ENCODE measurements at regions not wholly inside any gene's neighbourhood (a gene's known extent, or its start where the extent isn't known, plus 50 kb on each side); places are given as distances from the start of the nearest gene placed in this dataset.

DNA sequence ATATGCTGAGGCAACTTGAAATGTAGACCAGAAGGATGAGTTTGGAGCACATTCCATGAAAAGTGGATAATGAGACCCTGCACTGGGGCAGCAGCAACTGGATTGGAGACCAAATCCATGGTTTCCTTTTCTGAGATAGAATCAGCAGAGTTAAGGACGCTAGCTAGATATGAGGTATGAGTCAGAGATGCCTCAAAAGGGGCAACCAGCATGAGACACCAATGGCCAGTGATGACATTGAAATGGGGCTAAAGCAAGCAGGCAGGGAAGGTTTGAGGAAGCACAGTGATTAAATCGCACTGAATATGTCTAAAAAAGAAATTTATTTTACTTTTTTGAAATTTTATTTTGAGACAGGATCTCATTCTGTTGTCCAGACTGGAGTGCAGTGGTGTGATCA is 802.4 kb downstream of the TFAP2A start:
- 76% methylated on average over 2 of the region's 2 CpGs for WGBS
- Histone ChIP-seq H3K4me3 (ENCODE audit: low read depth, low read length) (no peak overlapping the region), H3K36me3 (ENCODE audit: insufficient read depth) (no peaks in the 10 kb centered on the region), H3K27ac (ENCODE audit: low read depth) (no peak overlapping the region), H3K4me1 (ENCODE audit: insufficient read depth) (no peaks in the 10 kb centered on the region)
- DNase-seq (ENCODE audit: extremely low spot score), result no peak

DNA sequence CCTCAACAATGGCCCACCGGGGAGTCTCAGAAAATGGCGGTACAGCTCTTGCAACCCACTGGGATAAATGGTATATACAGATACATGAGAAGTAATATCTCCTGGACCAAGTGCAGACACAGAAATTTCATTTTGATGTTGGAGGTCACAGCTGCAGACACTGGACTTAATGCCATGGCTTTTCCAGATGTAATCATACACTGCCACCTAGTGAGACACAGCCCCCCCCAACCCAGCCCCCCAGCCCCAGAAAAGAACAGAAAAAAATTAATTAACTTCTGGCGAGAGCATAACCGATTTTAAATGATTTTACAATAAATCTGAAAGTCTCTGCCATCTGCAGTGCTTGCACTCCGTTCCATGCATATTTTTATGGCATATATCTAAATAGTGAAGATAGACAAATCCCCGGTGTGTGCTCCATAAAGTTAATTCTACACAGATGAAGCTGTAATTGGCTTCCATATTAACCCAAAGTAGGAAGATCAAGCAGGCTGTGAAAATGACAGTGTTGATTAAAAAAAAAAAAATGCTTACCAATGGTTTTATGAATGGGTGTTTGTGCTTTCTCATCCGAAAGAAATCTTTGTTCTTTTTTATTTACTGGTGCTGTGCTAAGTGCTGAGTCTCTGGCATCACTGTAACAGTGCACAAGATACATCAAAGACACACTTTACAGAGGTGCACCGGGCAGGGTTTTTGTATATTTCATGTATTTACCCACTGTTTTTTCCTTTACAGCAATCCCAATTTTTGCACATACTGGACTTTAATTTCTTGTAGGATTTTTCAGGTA is 804.1 kb downstream of the TFAP2A start:
- 38% methylated on average over 8 of the region's 8 CpGs for WGBS
- DNase-seq (ENCODE audit: extremely low spot score), result no peak
- Histone ChIP-seq H3K4me1 (ENCODE audit: insufficient read depth) (no peaks in the 10 kb centered on the region), H3K27ac (ENCODE audit: low read depth) (no peak overlapping the region), H3K4me3 (ENCODE audit: low read depth, low read length) (no peak overlapping the region), H3K36me3 (ENCODE audit: insufficient read depth) (no peaks in the 10 kb centered on the region)

DNA sequence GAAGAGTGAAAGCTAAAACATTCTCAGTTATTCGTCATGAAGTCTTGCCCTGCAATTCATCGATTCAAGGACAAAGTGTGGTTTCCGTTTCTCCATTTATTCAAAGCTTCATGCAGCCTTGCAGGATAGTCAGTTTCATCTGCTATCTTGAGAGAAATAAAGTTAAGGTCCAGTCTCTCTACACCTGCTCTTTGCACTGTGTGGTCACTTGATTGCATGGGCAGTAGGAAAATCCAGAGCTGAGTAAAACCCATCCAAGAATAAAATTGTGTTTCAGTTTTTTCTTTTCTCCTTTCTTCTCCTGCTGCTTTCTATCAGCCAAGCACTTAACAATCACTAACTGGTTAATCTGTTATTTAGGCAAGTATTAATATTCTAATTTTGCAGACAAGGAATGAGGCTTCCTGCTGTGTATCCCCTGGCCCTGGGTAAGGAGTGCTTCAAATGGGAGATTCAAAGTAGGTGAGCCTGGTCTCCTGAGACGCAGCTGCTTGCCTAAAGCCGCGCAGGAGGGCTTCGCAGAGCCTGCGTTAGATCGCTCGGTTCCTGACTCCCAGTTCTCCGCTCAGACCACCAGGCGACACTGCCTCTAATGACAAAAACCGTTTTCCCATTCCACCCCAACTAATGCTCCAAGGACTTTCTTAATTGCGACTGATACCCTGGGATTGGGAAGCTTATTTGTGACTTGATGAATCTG is 808.3 kb downstream of the TFAP2A start:
- Histone ChIP-seq H3K4me3 (ENCODE audit: low read depth, low read length) (no peak overlapping the region), H3K27ac (ENCODE audit: low read depth) (no peak overlapping the region), H3K4me1 (ENCODE audit: insufficient read depth) (no peaks in the 10 kb centered on the region), H3K36me3 (ENCODE audit: insufficient read depth) (no peaks in the 10 kb centered on the region)
- WGBS, result 45% methylated on average over 14 of the region's 14 CpGs
- no peak for DNase-seq (ENCODE audit: extremely low spot score)

DNA sequence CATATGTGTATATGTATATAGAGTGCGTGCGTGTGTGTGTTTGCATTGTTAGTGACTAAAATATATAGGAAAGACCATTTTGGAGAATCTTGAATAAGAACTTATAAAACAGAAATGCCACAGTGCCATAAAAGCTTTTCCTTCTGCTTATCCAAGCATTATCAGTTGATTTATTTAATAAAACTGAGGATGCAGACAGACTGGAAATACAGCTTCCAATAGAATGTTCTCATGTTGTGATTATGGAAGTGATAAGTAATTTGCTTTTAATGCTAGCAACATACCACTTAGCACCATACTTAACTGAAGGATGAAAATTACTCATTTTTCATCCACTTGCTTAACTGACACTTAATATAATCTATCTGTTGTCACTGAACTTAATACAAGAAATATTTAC is 820.1 kb downstream of the TFAP2A start:
- Histone ChIP-seq H3K36me3 (ENCODE audit: insufficient read depth) (no peaks in the 10 kb centered on the region), H3K4me1 (ENCODE audit: insufficient read depth) (no peaks in the 10 kb centered on the region), H3K27ac (ENCODE audit: low read depth) (no peak overlapping the region), H3K4me3 (ENCODE audit: low read depth, low read length) (no peak overlapping the region)
- no peak for DNase-seq (ENCODE audit: extremely low spot score)
- WGBS, result 73% methylated on average over 2 of the region's 2 CpGs

DNA sequence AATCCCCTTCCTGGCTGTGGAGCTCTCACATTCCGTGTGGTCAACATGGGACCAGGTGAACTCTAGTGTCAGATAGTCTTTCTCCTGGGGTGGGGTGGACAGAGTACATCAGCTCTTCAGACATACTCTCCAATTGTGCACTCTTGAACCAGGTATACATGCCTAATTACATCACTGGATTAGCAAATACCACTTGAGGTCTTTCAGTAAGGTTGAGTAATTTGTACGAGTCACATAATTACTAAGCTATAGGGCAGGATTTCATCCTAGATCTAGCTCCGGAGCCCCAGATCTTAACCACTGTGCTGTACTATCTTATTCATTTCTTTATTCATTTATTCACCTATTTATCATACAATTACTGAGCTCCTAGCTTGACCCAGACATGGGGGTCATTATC is 821.3 kb downstream of the TFAP2A start:
- no peak overlapping the region for H3K27ac ChIP-seq (ENCODE audit: low read depth)
- WGBS, result 75% methylated on average over 3 of the region's 3 CpGs

DNA sequence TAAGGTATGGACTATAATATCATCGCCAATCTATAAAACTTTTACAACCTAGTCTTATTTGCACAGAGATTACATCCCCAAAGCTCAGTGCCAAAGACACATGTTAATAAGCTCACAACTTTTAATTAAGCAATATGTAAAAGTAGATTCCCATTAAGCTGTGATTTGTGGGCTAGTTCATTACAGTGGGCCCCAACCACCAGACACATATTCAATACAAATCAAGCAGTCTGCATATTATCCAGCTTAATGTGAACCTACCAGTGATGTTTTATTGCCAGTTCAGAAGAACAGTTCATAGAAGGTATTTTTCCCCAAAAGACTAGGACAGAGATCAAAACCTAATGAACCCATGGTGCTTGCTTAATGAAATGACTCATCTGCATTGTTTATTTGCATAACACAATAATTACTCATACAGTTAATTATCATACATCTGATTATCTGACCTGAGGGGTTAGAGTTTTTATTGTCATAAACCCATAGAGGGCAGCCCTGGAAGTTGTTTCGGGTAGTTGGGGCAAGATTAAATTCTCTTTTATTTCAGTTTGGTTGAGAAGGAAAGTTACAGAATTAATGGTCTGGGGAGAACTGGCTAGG is 831.0 kb downstream of the TFAP2A start:
- Histone ChIP-seq H3K4me1 (ENCODE audit: insufficient read depth) (no peaks in the 10 kb centered on the region), H3K36me3 (ENCODE audit: insufficient read depth) (no peaks in the 10 kb centered on the region), H3K27ac (ENCODE audit: low read depth) (no peak overlapping the region), H3K4me3 (ENCODE audit: low read depth, low read length) (no peak overlapping the region)
- DNase-seq (ENCODE audit: extremely low spot score), result no peak
- 81% methylated on average over 2 of the region's 2 CpGs for WGBS

More for the DNA sequence above, 821.3 kb downstream of the TFAP2A start:
- Histone ChIP-seq H3K4me1 (ENCODE audit: insufficient read depth) (no peaks in the 10 kb centered on the region), H3K4me3 (ENCODE audit: low read depth, low read length) (no peak overlapping the region), H3K36me3 (ENCODE audit: insufficient read depth) (no peaks in the 10 kb centered on the region)
- DNase-seq (ENCODE audit: extremely low spot score), result no peak

DNA sequence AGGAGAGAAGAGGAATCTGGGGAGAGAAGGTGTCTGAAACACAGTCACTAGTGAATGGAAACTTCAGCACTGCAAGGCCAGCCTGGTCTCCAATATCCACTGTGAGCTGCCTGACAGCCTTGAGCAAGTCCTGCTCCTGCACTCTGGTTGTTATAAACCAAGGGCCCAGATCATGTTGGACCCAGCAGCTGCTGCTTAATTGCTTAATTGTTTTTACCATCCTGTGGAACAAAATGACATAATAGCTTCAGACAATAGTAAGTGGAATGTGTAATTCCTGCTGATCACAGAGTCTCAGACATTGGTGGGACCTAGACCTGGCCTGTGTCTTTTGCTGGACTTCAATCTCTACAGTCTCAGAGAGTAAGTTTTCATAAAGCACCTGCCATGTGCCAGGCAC is 833.7 kb downstream of the TFAP2A start:
- H3K4me3 ChIP-seq (ENCODE audit: low read depth, low read length), result no peak overlapping the region
- DNase-seq (ENCODE audit: extremely low spot score), result no peak
- H3K36me3 ChIP-seq (ENCODE audit: insufficient read depth), result no peaks in the 10 kb centered on the region
- no peaks in the 10 kb centered on the region for H3K4me1 ChIP-seq (ENCODE audit: insufficient read depth)
- H3K27ac ChIP-seq (ENCODE audit: low read depth), result no peak overlapping the region

DNA sequence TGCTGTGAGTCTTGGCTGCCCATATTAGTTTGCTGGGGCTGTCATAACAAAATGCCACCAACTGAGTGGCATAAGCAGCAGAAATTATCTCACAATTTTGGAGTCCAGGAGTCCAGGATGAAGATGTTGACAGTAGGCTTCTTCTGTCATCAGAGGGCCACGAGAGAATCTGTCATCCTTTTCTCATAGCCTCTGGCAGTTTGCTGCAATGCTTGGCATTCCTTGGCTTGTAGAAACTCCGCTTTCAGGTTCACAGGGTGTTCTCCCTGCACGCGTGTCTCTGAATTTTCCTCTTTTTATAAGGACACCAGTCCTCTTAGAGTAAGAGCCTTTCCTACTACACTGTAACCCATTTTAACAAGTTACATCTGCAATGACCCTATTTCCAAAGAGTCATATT is 838.4 kb downstream of the TFAP2A start:
- H3K4me1 ChIP-seq (ENCODE audit: insufficient read depth), result no peaks in the 10 kb centered on the region
- H3K36me3 ChIP-seq (ENCODE audit: insufficient read depth), result no peaks in the 10 kb centered on the region
- WGBS, result 76% methylated on average over 4 of the region's 4 CpGs

DNA sequence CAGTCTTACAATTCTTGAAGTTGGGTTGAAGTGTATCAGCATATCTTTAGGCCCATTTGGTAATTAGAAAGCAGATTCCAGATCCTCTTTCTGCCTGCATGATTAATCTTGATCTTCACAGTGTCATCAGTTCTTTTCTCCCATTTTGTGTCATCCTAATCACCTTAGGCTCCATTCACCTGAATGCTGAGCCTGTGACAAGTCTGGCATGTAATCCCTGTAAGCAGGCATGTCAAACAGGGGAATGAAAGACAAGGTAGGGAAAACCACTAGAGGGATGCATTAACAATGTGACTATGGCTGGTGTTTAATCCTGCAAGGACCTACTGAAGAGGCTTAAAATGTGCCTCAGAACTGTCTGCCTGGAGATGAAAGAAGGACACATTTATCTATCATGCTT is 848.8 kb downstream of the TFAP2A start:
- Histone ChIP-seq H3K4me1 (ENCODE audit: insufficient read depth) (no peaks in the 10 kb centered on the region), H3K27ac (ENCODE audit: low read depth) (no peak overlapping the region), H3K36me3 (ENCODE audit: insufficient read depth) (no peaks in the 10 kb centered on the region), H3K4me3 (ENCODE audit: low read depth, low read length) (no peak overlapping the region)
- no peak for DNase-seq (ENCODE audit: extremely low spot score)

More for the DNA sequence above, 838.4 kb downstream of the TFAP2A start:
- Histone ChIP-seq H3K4me3 (ENCODE audit: low read depth, low read length) (no peak overlapping the region), H3K27ac (ENCODE audit: low read depth) (no peak overlapping the region)
- DNase-seq (ENCODE audit: extremely low spot score), result no peak

DNA sequence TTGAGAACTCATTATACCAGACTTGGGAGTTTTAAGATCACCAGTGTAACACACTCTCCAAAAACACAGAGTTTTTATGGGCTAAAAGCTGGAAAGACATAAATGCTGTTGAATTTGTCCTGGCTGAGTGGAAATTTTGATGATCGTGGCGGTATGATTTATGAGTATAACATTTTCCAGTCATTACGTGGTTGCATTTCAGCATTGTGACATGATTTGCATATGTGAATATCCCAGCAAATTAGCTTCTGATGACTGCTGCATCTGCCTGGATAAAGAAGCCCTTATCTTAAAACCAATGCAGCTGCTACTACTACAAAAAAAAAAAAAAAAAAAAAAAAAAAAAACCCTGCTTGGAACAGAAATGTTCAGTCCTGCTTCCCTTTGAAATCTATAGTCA is 850.9 kb downstream of the TFAP2A start:
- Histone ChIP-seq H3K36me3 (ENCODE audit: insufficient read depth) (no peaks in the 10 kb centered on the region), H3K4me3 (ENCODE audit: low read depth, low read length) (no peak overlapping the region), H3K4me1 (ENCODE audit: insufficient read depth) (no peaks in the 10 kb centered on the region), H3K27ac (ENCODE audit: low read depth) (no peak overlapping the region)
- DNase-seq (ENCODE audit: extremely low spot score), result no peak
- WGBS, result 37% methylated on average over 3 of the region's 3 CpGs

DNA sequence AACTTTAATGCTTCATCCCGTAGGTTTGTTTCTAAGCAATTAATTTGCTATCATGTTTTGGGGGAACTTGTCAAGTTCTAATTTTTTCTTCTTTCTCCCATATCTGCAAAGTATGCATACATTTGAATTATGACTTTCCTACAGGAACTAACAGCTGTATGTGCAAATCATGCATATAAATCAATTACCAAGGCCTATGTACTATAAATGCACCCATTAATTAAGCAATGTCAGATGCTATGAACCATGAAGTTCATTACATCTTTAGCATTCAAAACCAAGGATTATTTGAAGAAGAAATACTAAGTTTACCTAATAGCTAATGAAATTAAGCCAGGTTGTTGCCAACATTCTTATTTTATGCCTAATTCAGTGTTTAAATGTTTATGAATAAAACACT is 851.3 kb downstream of the TFAP2A start:
- Histone ChIP-seq H3K36me3 (ENCODE audit: insufficient read depth) (no peaks in the 10 kb centered on the region), H3K4me3 (ENCODE audit: low read depth, low read length) (no peak overlapping the region), H3K4me1 (ENCODE audit: insufficient read depth) (no peaks in the 10 kb centered on the region), H3K27ac (ENCODE audit: low read depth) (no peak overlapping the region)
- WGBS, result 86% methylated on average over 1 of the region's 1 CpG
- no peak for DNase-seq (ENCODE audit: extremely low spot score)

DNA sequence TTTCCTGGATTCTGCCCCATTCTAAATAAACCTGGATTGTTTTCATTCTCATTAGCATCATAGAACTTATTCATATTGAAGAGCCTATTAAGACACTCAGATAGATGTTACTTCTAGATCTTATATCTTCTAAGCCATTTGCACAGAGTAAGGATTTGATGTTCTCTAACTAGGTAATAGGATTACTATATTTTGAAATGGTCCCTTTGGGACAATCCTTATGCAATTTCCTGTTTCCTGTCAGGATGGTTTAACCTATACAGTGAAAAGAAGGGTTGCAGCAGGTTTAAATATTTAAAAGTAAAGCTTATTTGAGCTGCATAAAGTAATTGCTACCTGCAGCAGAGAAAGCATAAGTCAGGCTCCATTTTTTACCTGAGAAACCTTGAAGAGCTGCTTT is 860.1 kb downstream of the TFAP2A start:
- no peak overlapping the region for H3K27ac ChIP-seq (ENCODE audit: low read depth)
- DNase-seq (ENCODE audit: extremely low spot score), result no peak
- no peaks in the 10 kb centered on the region for H3K36me3 ChIP-seq (ENCODE audit: insufficient read depth)
- no peaks in the 10 kb centered on the region for H3K4me1 ChIP-seq (ENCODE audit: insufficient read depth)
- H3K4me3 ChIP-seq (ENCODE audit: low read depth, low read length), result no peak overlapping the region

DNA sequence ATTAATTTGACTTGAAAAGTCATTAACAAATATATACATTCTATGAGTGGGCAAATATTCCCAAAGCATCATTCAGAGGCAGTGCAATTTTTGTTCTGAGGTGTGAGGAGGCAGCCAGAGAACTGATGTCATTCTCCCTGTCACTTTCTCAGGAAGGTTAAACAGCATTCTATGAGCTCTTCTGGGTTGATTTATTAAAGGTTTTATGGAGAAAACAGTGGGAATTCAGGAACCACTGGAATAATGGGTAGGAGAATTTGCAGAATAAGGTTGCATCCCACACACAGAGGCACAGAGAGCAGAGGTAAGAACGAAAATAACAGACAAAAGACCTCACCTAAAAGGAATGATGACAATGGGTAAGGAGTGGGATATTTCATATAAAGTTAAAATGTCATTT is 860.6 kb downstream of the TFAP2A start:
- DNase-seq (ENCODE audit: extremely low spot score), result no peak
- WGBS, result 31% methylated on average over 1 of the region's 1 CpG
- Histone ChIP-seq H3K4me1 (ENCODE audit: insufficient read depth) (no peaks in the 10 kb centered on the region), H3K4me3 (ENCODE audit: low read depth, low read length) (no peak overlapping the region), H3K27ac (ENCODE audit: low read depth) (no peak overlapping the region), H3K36me3 (ENCODE audit: insufficient read depth) (no peaks in the 10 kb centered on the region)

DNA sequence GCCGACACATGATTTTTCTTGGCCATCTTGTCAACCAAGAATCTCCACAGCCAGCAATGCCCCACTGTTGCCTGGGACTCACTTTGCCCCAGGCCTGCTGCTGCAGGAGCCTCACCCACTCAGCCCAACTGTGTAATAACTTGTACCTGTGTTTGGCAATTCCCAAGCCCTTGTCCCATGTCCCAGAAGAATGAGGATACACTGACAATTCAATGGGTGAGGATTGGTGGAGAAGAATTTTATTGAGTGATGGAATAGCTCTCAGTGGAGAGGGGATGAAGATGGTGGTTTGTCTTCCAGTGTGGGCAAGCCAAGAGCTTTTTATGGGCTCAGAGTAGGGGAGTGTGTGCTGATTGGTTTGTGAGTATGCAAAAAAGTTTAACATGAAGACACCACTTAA is 861.9 kb downstream of the TFAP2A start:
- Histone ChIP-seq H3K36me3 (ENCODE audit: insufficient read depth) (no peaks in the 10 kb centered on the region), H3K27ac (ENCODE audit: low read depth) (no peak overlapping the region), H3K4me3 (ENCODE audit: low read depth, low read length) (no peak overlapping the region), H3K4me1 (ENCODE audit: insufficient read depth) (no peaks in the 10 kb centered on the region)
- 50% methylated on average over 1 of the region's 1 CpG for WGBS
- DNase-seq (ENCODE audit: extremely low spot score), result no peak
